Fibroblast of mammary gland (primary cell): ENCODE measurements at regions not wholly inside any gene's neighbourhood (a gene's known extent, or its start where the extent isn't known, plus 50 kb on each side); places are given as distances from the start of the nearest gene placed in this dataset.

Experiments
- DNase-seq: peaks from one replicate; pipeline ENCODE4 v3.0.0-alpha.2; 2010; ENCODE audit warnings: low read depth
- H3K4me3 ChIP-seq: 2 replicates; pipeline ENCODE4 v1.5.1; 2011; ENCODE audit warnings: low read depth, mild to moderate bottlenecking, low read length, moderate library complexity; ENCODE audit not compliant: control insufficient read depth
- TF ChIP-seq, protein P1 (sequence below): conservative IDR thresholded peaks from 2 replicates; pipeline ENCODE4 v1.5.1; 2011; ENCODE audit warnings: low read depth, low read length, inconsistent platforms; ENCODE audit not compliant: control insufficient read depth, insufficient read depth

DNA sequence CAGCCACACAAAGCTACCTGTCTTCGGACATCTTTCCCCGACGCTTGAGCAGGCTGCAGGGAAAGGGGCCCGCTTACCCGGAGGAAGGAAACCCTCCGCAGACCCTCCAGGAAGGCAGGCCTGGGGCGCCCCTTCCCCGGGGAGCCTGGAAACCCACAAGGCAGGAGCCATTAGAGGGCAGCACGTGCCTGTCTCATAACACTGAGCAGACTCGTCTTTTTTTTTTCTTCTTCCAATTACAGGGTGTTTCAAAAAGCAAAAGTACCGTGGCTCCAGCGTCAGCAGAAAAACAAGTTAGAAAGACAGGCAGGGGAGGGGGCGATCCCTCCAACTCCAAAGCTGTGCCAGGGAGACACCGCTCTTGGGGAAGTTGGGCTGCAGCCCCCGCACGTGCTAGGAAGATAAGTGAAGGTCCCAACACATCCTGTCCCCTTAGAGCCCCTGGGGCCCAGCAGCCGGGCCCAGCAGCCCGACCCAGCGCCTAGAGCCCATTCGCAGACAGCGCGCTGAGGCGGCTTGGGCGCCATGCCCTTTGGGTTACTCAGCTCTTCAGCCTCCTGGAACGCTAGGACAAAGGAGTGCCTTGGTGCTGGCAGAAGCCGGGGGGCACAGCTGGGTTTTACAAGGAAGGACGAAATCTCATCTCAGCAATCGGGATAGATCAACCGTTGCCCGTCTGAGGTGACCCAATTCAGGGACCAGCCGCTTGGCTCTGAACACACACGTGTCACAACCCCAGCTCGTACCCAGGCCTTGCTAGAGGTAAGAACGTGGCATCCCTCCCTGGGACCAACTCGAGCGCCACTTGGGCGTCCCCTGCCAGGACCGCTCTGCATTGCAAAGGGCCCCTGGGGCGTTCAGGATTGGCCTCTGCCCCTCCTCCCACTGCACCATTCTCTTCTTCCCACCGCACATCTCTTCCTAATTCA lies 136.3 kb downstream of the LY86 start:
- peak overlapping the region; percentile 29 for H3K4me3 ChIP-seq
- TF ChIP-seq, protein P1, sequence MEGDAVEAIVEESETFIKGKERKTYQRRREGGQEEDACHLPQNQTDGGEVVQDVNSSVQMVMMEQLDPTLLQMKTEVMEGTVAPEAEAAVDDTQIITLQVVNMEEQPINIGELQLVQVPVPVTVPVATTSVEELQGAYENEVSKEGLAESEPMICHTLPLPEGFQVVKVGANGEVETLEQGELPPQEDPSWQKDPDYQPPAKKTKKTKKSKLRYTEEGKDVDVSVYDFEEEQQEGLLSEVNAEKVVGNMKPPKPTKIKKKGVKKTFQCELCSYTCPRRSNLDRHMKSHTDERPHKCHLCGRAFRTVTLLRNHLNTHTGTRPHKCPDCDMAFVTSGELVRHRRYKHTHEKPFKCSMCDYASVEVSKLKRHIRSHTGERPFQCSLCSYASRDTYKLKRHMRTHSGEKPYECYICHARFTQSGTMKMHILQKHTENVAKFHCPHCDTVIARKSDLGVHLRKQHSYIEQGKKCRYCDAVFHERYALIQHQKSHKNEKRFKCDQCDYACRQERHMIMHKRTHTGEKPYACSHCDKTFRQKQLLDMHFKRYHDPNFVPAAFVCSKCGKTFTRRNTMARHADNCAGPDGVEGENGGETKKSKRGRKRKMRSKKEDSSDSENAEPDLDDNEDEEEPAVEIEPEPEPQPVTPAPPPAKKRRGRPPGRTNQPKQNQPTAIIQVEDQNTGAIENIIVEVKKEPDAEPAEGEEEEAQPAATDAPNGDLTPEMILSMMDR = peak; percentile 55
- DNase-seq = peak; percentile 80

DNA sequence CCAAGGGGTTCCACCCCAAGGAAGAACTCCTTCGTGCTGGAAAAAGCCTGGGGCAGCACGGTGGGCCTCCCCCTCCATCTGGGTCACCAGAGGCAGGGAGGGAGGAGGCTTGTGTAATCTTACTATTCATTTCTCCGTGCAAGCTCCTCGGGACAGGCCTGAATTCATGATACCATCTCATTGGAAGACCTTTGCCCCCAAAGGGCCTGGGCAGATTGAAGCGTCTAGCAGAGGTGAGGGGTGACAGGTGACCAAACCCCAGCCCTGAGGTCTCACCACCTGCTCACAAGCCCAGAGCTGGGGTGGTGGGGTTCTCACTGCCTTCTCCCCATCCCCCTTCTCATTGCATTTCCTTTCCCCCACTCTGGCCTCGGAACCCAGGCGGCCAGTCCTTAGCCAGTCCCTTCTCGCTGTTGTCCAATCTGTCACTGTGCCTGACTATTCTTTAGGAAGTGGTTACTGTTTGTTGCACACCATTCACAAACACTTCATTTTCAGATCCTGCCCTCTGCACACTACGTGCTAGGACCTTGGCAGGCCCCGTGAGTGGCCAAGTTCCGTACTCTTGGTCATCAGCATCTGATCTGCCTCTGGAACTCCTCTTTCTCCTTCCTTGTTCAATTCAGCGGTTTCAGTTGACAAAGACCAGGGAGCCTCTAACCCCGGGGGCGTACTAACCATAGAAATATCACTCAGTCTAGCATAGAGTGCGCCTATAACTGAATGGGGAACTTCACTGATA lies 137.1 kb downstream of the LY86 start:
- no peak overlapping the region for H3K4me3 ChIP-seq
- TF ChIP-seq, protein P1 = no peak
- DNase-seq = no peak

DNA sequence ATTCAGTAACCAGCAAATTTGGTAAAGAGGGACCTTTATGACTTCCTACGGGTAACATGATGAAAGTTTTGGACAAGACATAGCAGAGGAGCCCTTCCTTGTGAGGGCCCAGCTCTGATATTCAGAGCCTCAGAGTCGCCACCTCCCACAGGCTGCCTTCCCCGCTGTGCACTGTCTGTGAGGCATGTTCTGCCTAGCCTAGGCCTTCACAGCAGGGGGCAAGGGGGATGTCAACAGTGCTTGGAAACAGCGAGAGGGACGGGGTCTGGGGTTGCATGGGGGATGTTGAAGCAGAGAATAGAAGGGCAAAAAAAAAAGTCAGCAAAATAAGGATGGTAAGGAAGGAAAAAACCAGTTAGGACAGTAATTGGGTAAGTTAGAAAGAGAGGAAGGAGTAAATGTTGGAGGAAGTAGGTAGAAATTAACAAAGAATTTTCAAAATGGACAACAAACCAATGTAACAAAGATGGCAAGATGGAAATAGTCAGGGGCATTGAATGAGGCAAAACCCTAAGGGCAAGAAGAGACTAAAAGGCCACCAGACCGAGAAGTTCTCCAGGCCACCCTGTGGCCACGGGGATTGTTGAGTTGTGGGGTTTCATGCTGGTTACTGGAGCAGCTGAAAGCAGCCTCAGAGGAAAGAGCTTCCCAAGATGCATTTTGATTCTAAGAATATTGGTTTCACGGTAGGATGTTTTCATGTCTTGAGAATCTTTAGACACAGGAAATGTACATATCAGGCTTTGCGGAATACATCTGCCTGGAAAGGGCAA lies 139.8 kb downstream of the LY86 start:
- TF ChIP-seq, protein P1 = no peak
- no peak overlapping the region for H3K4me3 ChIP-seq
- DNase-seq = no peak

DNA sequence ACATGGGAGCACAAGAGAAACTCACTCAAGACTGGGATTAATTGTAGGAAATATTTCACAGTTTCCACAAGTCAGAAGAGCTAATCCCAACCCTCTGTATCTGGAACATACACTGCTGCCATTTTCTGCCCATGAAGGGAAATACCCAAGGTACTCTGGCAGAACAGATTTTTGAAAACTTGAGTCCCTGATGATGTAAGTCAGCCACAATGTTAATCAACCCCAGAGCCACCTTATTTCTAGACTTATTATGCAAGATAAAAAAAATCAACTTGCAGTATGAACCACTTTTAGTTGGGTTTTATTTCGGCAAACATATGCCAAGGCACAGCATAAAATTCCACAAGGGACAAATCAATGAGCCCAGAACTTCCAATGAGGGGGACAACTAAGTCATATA lies 141.5 kb downstream of the LY86 start:
- DNase-seq = peak; percentile 36
- TF ChIP-seq, protein P1 = no peak
- no peak overlapping the region for H3K4me3 ChIP-seq

DNA sequence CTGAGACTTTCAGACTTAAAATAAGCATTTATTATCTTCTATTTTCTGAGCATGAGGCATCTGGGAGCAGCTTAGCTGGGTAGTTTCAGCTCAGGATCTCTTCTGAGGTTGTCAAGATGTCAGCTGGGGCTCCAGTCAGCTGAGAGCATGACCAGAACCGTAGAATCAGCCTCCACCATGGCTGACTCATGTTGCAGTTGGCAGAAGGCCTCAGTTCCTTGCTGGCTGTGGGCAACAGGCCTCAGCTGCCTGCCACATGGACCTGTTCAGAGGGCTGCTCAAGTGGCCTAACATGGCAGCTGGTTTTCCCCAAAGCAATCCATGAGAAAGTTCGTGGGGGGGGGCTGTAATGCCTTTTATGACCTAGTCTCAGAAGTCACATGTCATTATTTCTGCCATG lies 142.3 kb downstream of the LY86 start:
- H3K4me3 ChIP-seq = no peak overlapping the region
- DNase-seq = peak; percentile 97
- TF ChIP-seq, protein P1 = no peak

DNA sequence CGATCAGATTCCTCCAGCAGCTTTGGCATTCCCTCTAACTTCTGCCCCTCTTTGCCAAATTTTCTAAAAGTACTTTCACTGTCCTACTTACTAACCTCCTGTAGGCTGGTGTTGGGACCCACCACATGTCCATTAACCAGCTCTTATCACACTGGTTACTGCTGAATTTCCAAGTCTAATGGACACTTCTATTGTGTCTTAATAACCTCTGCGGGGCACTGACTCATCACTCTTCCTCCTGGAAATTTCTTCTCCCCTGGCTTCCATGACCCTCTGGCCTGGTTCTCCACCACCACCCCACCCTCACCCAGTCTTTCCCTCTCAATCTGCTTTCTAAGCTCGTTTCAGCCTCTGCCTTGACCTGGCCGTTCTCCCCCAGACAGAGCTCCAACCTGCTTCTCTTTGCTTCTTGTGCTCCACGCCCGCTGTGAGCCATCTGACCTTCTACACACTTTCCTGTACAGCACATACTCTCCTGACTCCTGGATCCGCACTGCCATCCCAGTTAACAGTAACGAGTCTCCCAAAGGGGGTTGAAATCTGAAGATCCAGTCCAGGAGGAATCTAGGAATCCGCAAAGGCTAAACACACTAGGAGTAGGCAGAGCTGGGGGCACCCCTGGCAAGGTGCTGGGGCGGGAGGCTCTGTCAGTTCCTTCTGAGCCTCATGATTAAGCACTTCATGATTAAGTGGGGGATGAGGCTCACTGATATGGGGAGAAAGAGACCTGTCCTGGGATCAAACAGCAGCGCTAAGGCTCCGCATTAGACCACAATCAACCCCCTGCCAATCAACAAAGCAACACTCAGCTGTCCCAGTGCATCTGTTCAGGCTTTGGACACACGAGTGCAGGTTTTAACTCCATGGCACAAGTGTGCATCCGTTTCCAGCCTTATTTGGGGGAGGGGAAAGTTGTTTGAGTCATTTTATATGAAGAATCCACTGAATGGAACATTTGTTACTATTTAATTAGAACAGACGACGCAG lies 146.3 kb downstream of the LY86 start:
- TF ChIP-seq, protein P1 = no peak
- no peak overlapping the region for H3K4me3 ChIP-seq
- DNase-seq = peak; percentile 60
